ENCODE measurements at regions not wholly inside any gene's neighbourhood (a gene's known extent, or its start where the extent isn't known, plus 50 kb on each side); places are given as distances from the start of the nearest gene placed in this dataset.
A peak's percentile ranks its signal among the peaks of the same experiment; 100 is the strongest.

DNA sequence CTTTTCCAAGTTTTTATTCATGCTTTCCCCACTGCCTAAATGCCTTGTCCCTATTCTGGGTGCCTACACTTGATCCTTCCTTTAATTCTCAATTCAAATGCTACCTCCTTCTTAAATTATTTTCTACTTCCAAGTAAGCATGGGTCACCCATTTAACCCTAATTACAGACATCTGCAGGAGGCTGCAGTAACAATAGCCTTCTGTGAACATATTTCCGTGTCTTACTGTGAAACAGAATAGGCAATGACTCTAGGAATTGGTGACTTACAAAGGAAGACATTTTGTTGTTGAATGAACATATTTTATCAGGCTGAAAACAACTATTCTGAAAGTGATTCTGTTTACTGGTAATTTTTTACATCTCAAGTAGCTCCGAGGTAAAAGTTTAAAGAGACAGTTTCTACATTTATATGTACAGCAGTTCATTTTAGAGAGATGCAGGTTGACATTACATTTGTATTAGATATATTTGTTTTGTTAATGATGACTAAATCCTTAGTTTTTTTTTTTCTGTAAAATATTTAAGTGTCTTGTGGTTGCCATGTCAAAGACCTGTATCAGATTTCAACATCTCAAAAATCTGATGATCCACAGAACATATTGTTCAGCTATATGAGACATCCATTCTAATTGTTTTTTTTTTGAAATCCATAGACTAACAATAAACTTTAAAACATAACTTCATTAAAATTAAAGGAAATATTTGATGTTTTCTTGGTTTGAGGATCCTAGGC is 316.8 kb downstream of the CASP12 start:
- TF ChIP-seq ZNF274 (IDR thresholded peaks at IDR 0.05; ENCODE audit: low read depth, low read length), result no peak
- TF ChIP-seq YY1 (IDR thresholded peaks at IDR 0.05; ENCODE audit: insufficient read depth, insufficient read length), result no peak
- TF ChIP-seq SUZ12 (IDR thresholded peaks at IDR 0.05; ENCODE audit: extremely low read depth, insufficient read depth, insufficient read length), result no peak
- Histone ChIP-seq H3K36me3 (ENCODE audit: insufficient read depth, insufficient read length, low read length) (no peaks in the 10 kb centered on the region), H3K4me3 (ENCODE audit: insufficient read length, low read depth) (no peak overlapping the region), H3K27me3 (ENCODE audit: insufficient read depth, insufficient read length) (no peaks in the 10 kb centered on the region), H3K9me3 (ENCODE audit: insufficient read depth, low read length) (no peaks in the 10 kb centered on the region), H3K9ac (ENCODE audit: insufficient read length, low read depth) (no peak overlapping the region), H3K4me1 (ENCODE audit: insufficient read depth, insufficient read length) (no peaks in the 10 kb centered on the region)
- peak; percentile 25 for DNase-seq (ENCODE audit: low read depth, low spot score)

GRCh38 chr11:104573441-104573990 is 324.7 kb downstream of the CASP12 start:
- Histone ChIP-seq H3K9me3 (ENCODE audit: insufficient read depth, low read length) (no peaks in the 10 kb centered on the region), H3K4me3 (ENCODE audit: insufficient read length, low read depth) (no peak overlapping the region), H3K4me1 (ENCODE audit: insufficient read depth, insufficient read length) (no peaks in the 10 kb centered on the region), H3K27me3 (ENCODE audit: insufficient read depth, insufficient read length) (no peaks in the 10 kb centered on the region), H3K36me3 (ENCODE audit: insufficient read depth, insufficient read length, low read length) (no peaks in the 10 kb centered on the region), H3K9ac (ENCODE audit: insufficient read length, low read depth) (no peak overlapping the region)
- DNase-seq (ENCODE audit: low read depth, low spot score), result no peak
- no peak for TF ChIP-seq SUZ12 (IDR thresholded peaks at IDR 0.05; ENCODE audit: extremely low read depth, insufficient read depth, insufficient read length)
- no peak for TF ChIP-seq ZNF274 (IDR thresholded peaks at IDR 0.05; ENCODE audit: low read depth, low read length)
- no peak for TF ChIP-seq YY1 (IDR thresholded peaks at IDR 0.05; ENCODE audit: insufficient read depth, insufficient read length)

DNA sequence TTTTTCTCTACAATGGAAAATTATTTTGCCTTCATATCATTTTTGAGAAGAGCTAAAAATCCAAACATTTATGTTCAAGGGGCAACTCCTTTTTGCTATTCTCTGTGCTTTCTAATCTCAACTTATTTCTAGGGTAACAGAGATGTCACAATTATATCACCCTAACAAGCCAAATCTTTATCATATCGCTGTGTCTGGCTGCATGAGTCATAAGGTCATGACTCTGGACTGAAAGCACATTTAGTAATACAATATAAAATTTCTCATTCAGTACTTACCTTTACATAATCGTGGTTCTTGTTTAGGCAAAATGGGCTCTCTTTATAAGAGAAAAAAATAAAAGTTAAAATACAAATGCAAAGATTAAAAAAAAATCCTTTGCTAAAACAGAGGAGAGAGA is 326.0 kb downstream of the CASP12 start:
- Histone ChIP-seq H3K9me3 (ENCODE audit: insufficient read depth, low read length) (no peaks in the 10 kb centered on the region), H3K4me3 (ENCODE audit: insufficient read length, low read depth) (no peak overlapping the region), H3K4me1 (ENCODE audit: insufficient read depth, insufficient read length) (no peaks in the 10 kb centered on the region), H3K27me3 (ENCODE audit: insufficient read depth, insufficient read length) (no peaks in the 10 kb centered on the region), H3K36me3 (ENCODE audit: insufficient read depth, insufficient read length, low read length) (no peaks in the 10 kb centered on the region), H3K9ac (ENCODE audit: insufficient read length, low read depth) (no peak overlapping the region)
- no peak for DNase-seq (ENCODE audit: low read depth, low spot score)
- no peak for TF ChIP-seq YY1 (IDR thresholded peaks at IDR 0.05; ENCODE audit: insufficient read depth, insufficient read length)
- TF ChIP-seq ZNF274 (IDR thresholded peaks at IDR 0.05; ENCODE audit: low read depth, low read length), result no peak
- TF ChIP-seq SUZ12 (IDR thresholded peaks at IDR 0.05; ENCODE audit: extremely low read depth, insufficient read depth, insufficient read length), result no peak

DNA sequence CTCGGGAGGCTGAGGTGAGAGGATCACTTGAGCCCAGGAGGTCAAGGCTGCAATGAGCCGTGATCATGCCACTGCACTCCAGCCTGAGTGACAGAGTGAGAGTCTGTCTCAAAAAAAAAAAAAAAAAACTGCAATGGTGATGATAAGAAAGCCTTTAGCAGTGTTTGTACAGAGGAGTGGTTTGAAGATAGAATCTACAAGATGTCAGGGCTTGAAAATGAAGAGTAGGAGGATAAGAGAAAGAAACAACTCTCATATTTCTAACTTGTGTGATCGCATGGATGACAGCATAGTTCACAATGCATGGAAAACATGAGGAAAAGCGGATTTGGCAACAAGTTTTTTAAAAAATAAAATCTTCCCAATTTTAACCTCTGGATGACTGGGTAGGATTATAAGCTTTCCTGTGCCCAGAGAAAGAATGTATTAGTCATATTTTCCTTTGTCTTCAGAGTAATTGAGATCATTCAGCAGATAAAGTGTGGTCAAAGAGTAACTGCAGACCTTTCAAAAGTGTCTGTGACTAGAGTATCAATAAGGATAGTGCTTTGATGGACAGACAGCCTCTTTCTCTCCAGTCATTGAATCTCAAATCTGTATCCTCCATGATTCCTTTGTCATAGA is 328.1 kb downstream of the CASP12 start:
- TF ChIP-seq YY1 (IDR thresholded peaks at IDR 0.05; ENCODE audit: insufficient read depth, insufficient read length), result no peak
- no peak for TF ChIP-seq SUZ12 (IDR thresholded peaks at IDR 0.05; ENCODE audit: extremely low read depth, insufficient read depth, insufficient read length)
- no peak for TF ChIP-seq ZNF274 (IDR thresholded peaks at IDR 0.05; ENCODE audit: low read depth, low read length)
- Histone ChIP-seq H3K4me3 (ENCODE audit: insufficient read length, low read depth) (no peak overlapping the region), H3K4me1 (ENCODE audit: insufficient read depth, insufficient read length) (no peaks in the 10 kb centered on the region), H3K36me3 (ENCODE audit: insufficient read depth, insufficient read length, low read length) (no peaks in the 10 kb centered on the region), H3K9me3 (ENCODE audit: insufficient read depth, low read length) (no peaks in the 10 kb centered on the region), H3K27me3 (ENCODE audit: insufficient read depth, insufficient read length) (no peaks in the 10 kb centered on the region), H3K9ac (ENCODE audit: insufficient read length, low read depth) (no peak overlapping the region)
- DNase-seq (ENCODE audit: low read depth, low spot score), result no peak

DNA sequence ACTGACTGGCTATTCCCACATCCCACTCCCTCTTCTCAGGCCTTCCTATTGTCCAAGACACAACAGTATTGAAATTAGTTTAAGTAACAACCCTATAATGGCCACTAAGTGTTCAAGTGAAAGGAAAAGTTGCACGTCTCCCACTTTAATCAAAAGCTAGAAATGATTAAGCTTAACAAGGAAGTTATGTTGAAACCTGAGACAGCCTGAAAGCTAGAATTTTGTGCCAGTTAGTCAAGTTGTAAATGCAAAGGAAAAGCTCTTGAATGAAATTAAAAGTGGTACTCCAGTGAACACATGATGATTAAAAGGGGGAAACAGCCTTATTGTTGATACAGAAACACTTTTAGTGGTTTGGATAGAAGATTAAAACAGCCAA is 332.7 kb downstream of the CASP12 start:
- DNase-seq (ENCODE audit: low read depth, low spot score), result no peak
- TF ChIP-seq SUZ12 (IDR thresholded peaks at IDR 0.05; ENCODE audit: extremely low read depth, insufficient read depth, insufficient read length) (no peak), ZNF274 (IDR thresholded peaks at IDR 0.05; ENCODE audit: low read depth, low read length) (no peak), YY1 (IDR thresholded peaks at IDR 0.05; ENCODE audit: insufficient read depth, insufficient read length) (no peak)
- no peak overlapping the region for H3K4me3 ChIP-seq (ENCODE audit: insufficient read length, low read depth)
- H3K9me3 ChIP-seq (ENCODE audit: insufficient read depth, low read length), result no peaks in the 10 kb centered on the region
- H3K36me3 ChIP-seq (ENCODE audit: insufficient read depth, insufficient read length, low read length), result no peaks in the 10 kb centered on the region
- no peaks in the 10 kb centered on the region for H3K4me1 ChIP-seq (ENCODE audit: insufficient read depth, insufficient read length)
- no peak overlapping the region for H3K9ac ChIP-seq (ENCODE audit: insufficient read length, low read depth)
- H3K27me3 ChIP-seq (ENCODE audit: insufficient read depth, insufficient read length), result no peaks in the 10 kb centered on the region

DNA sequence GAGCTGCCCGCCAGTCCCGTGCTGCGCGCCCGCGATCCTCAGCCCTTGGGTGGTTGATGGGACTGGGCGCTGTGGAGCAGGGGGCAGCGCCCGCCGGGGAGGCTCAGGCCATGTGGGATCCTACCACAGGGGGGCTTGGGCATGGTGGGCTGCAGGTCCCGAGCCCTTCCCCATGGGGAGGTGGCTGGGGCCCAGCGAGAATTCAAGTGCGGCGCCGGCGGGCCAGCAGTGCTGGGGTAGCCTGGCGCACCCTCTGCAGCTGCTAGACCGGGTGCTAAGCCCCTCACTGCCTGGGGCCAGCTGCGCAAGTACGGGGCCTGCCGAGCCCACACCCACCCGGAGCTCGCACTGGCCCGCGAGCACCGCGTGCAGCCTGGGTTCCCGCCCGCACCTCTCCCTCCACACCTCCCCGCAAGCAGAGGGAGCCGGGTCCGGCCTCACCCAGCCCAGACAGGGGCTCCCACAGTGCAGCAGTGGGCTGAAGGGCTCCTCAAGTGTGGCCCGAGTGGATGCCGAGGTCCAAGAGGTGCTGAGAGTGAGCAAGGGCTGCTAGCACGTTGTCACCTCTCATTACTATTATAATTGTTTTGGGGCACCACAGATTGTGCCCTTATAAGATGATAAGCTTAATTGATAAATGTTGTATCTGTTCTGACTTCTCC is 333.2 kb downstream of the CASP12 start:
- H3K4me1 ChIP-seq (ENCODE audit: insufficient read depth, insufficient read length), result no peaks in the 10 kb centered on the region
- no peaks in the 10 kb centered on the region for H3K36me3 ChIP-seq (ENCODE audit: insufficient read depth, insufficient read length, low read length)
- no peak overlapping the region for H3K9ac ChIP-seq (ENCODE audit: insufficient read length, low read depth)
- DNase-seq (ENCODE audit: low read depth, low spot score), result no peak
- H3K27me3 ChIP-seq (ENCODE audit: insufficient read depth, insufficient read length), result no peaks in the 10 kb centered on the region
- no peak overlapping the region for H3K4me3 ChIP-seq (ENCODE audit: insufficient read length, low read depth)
- no peak for TF ChIP-seq SUZ12 (IDR thresholded peaks at IDR 0.05; ENCODE audit: extremely low read depth, insufficient read depth, insufficient read length)
- no peak for TF ChIP-seq ZNF274 (IDR thresholded peaks at IDR 0.05; ENCODE audit: low read depth, low read length)
- TF ChIP-seq YY1 (IDR thresholded peaks at IDR 0.05; ENCODE audit: insufficient read depth, insufficient read length), result no peak
- no peaks in the 10 kb centered on the region for H3K9me3 ChIP-seq (ENCODE audit: insufficient read depth, low read length)
